Upper lobe of left lung (tissue), 6 donors: ENCODE measurements at regions not wholly inside any gene's neighbourhood (a gene's known extent, or its start where the extent isn't known, plus 50 kb on each side); places are given as distances from the start of the nearest gene placed in this dataset.

Experiments used
- ATAC-seq, 2 donors: fragments of 200-7000 bp; cut with Tn5 transposase; one replicate each; pipeline ENCODE4 v1.9.1; 2022; ENCODE audit warnings: mild to moderate bottlenecking in 2 of 2, moderate library complexity in 2 of 2; ENCODE audit not compliant: low FRiP score in 2 of 2
- DNase-seq, 2 donors: peaks; one replicate each; pipeline ENCODE4 v3.0.0-alpha.2; 2019 to 2020
- H3K27ac ChIP-seq, 4 donors: fragments of 200-600 bp; sonication (generic); one replicate each; pipeline ENCODE4 v1.5.1; 2016 to 2019
- H3K27me3 ChIP-seq, 4 donors: fragments of 200-600 bp; sonication (generic); one replicate each; pipeline ENCODE4 v1.5.1; 2017 to 2019
- H3K36me3 ChIP-seq, 4 donors: fragments of 200-600 bp; sonication (generic); one replicate each; pipeline ENCODE4 v1.5.1; 2016 to 2019
- H3K4me1 ChIP-seq, 4 donors: fragments of 200-600 bp; sonication (generic); one replicate each; pipeline ENCODE4 v1.5.1; 2018 to 2019
- H3K4me3 ChIP-seq, 4 donors: fragments of 200-600 bp; sonication (generic); one replicate each; pipeline ENCODE4 v1.5.1; 2017 to 2019; ENCODE audit warnings: mild to moderate bottlenecking in 2 of 4, moderate library complexity in 1 of 4
- H3K9me3 ChIP-seq, 4 donors: fragments of 200-600 bp; sonication (generic); one replicate each; pipeline ENCODE4 v1.5.1; 2018 to 2019
- EP300 ChIP-seq, 4 donors: sonication (generic); formaldehyde crosslinking; IDR thresholded peaks; one replicate each; pipeline ENCODE4 v1.5.1; 2017; ENCODE audit warnings: antibody characterized with exemption in 4 of 4, control low read depth in 2 of 4
- POLR2A ChIP-seq, 4 donors: fragments of 450-650 bp; IDR thresholded peaks; one replicate each; pipeline ENCODE4 v1.5.1; 2016 to 2017; ENCODE audit warnings: antibody characterized with exemption in 4 of 4, mild to moderate bottlenecking in 2 of 4
- POLR2AphosphoS5 ChIP-seq, 2 donors: sonication (generic); formaldehyde crosslinking; IDR thresholded peaks; one replicate each; pipeline ENCODE4 v1.5.1; 2017; ENCODE audit warnings: antibody characterized with exemption in 2 of 2
- WGBS, 2 donors: methylation state at CpG; one replicate each; pipeline ENCODE4 v1.1.5; 2017 to 2018; 5-methylcytosine and 5-hydroxymethylcytosine counted together
- TF ChIP-seq, protein P1 (sequence below), 6 experiments: fragments of 450-650 bp in 4 of 6; fragments of 200-600 bp in 2 of 6; sonication (generic) in 2 of 6; IDR thresholded peaks; one replicate each; pipeline ENCODE4 v1.5.1; 2016 to 2019; ENCODE audit warnings: antibody characterized with exemption in 6 of 6
- donor health status: DM: no; HTN: no; CAD: no; lungs with moderate emphysema.
- donor health status: DM: no; HTN: yes; CAD: no; lungs with severe emphysema.

DNA sequence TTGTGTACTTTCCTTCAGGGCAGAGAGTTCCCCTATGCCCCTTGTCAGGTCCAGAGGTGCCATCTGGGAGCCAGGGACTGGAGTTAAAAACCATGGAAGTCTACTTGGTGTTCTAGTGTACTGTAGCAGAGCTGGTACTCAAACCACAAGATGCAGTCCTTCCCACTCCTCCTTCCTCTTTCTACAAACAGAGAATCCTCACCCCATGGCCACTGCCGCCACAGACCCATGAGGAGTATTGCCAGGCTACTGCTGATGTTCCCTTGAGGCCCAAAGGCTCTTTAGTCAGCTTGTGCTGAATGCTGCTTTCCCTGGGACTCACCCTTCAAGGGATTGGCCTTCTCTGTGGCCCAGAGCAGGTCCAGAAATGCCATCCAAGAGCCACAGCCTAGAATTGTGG is 229.2 kb upstream of the ZPLD1 start:
- H3K4me3 ChIP-seq: no peak overlapping the region
- 81 to 88% methylated on average over 1 of the region's 1 CpG for WGBS, 2 donors
- ATAC-seq (peak; percentile 27 to 63), DNase-seq (peak in 1 of 2 donors; percentile 35)
- H3K36me3 ChIP-seq: no peaks in the 10 kb centered on the region
- H3K27ac ChIP-seq: peak overlapping the region in 2 of 4 donors; percentile 38 to 63
- peaks cover 3 to 14% (median 11%) of the 10 kb centered on the region in 4 donors for H3K4me1 ChIP-seq
- H3K9me3 ChIP-seq: no peaks in the 10 kb centered on the region
- no peaks in the 10 kb centered on the region for H3K27me3 ChIP-seq
- TF ChIP-seq EP300 (IDR thresholded peaks at IDR 0.05) (no peak), POLR2A (IDR thresholded peaks at IDR 0.05) (no peak), POLR2AphosphoS5 (IDR thresholded peaks at IDR 0.05) (no peak)
- TF ChIP-seq, protein P1, sequence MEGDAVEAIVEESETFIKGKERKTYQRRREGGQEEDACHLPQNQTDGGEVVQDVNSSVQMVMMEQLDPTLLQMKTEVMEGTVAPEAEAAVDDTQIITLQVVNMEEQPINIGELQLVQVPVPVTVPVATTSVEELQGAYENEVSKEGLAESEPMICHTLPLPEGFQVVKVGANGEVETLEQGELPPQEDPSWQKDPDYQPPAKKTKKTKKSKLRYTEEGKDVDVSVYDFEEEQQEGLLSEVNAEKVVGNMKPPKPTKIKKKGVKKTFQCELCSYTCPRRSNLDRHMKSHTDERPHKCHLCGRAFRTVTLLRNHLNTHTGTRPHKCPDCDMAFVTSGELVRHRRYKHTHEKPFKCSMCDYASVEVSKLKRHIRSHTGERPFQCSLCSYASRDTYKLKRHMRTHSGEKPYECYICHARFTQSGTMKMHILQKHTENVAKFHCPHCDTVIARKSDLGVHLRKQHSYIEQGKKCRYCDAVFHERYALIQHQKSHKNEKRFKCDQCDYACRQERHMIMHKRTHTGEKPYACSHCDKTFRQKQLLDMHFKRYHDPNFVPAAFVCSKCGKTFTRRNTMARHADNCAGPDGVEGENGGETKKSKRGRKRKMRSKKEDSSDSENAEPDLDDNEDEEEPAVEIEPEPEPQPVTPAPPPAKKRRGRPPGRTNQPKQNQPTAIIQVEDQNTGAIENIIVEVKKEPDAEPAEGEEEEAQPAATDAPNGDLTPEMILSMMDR (IDR thresholded peaks at IDR 0.05): no peak

DNA sequence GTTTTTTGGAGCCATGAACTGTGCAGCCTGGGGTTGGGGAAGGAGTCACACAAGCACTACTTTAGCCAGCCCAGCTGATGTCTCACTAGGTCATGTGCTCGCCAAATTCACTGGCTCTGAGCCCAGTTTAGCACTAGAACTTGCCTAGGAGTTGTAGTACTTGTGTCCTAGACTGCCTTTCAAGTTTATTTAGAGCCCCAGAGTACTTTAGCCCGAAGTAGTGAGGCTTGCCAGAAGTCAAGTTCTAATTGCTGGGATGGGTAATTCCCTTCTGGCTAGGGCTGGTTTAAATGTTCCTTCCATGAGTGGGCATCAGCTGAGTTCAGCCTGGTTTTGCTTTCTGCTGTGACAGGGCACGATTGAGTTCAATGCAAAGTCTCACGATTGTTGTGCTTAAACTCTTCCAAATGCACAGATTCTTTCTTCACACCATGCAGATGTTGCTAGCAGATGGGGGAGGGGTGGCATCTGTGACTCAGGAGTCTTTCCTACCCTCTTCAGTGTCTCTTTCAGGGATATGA is 228.2 kb upstream of the ZPLD1 start:
- DNase-seq: peak in 1 of 2 donors; percentile 93
- WGBS, 2 donors: 32 to 34% methylated on average over 3 to 4 of the region's 4 CpGs
- H3K27me3 ChIP-seq: no peaks in the 10 kb centered on the region
- no peak overlapping the region for H3K4me3 ChIP-seq
- ATAC-seq: peak; percentile 94
- TF ChIP-seq POLR2AphosphoS5 (IDR thresholded peaks at IDR 0.05) (peak; percentile 54 to 71), EP300 (IDR thresholded peaks at IDR 0.05) (peak in 2 of 4 donors; percentile 4 to 81), POLR2A (IDR thresholded peaks at IDR 0.05) (no peak)
- TF ChIP-seq, protein P1 (IDR thresholded peaks at IDR 0.05): no peak
- peaks cover 3 to 14% (median 11%) of the 10 kb centered on the region in 4 donors for H3K4me1 ChIP-seq
- H3K36me3 ChIP-seq: no peaks in the 10 kb centered on the region
- peak overlapping the region in 3 of 4 donors; percentile 47 to 63 (median 52) for H3K27ac ChIP-seq
- H3K9me3 ChIP-seq: no peaks in the 10 kb centered on the region

DNA sequence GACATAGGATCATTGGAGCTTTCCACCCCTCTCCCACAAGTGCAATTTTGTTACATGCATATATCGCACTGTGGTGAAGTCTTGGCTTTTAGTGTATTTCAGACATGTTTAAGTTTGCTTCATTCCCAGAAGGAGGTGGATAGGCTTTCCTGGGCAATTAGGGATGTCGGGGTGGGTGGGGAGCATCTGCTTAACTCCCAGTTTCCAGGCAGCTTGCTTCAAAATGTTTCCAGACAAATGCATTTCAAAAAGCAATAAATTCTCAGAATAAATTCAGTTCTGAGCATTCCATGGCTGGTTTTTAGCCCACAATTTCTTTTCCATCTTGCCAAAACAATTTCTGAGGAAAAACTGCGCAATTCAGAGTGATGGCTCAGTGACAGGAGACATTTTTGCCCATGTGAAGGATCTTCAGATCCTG is 227.7 kb upstream of the ZPLD1 start:
- no peaks in the 10 kb centered on the region for H3K27me3 ChIP-seq
- no peak overlapping the region for H3K4me3 ChIP-seq
- DNase-seq (no peak), ATAC-seq (peak in 1 of 2 donors; percentile 50)
- WGBS, 2 donors: 79 to 88% methylated on average over 3 of the region's 3 CpGs
- peak overlapping the region in 3 of 4 donors; percentile 47 to 63 (median 52) for H3K27ac ChIP-seq
- no peaks in the 10 kb centered on the region for H3K36me3 ChIP-seq
- H3K9me3 ChIP-seq: no peaks in the 10 kb centered on the region
- peaks cover 3 to 14% (median 11%) of the 10 kb centered on the region in 4 donors for H3K4me1 ChIP-seq
- TF ChIP-seq POLR2AphosphoS5 (IDR thresholded peaks at IDR 0.05) (no peak), POLR2A (IDR thresholded peaks at IDR 0.05) (no peak), EP300 (IDR thresholded peaks at IDR 0.05) (no peak)
- TF ChIP-seq, protein P1 (IDR thresholded peaks at IDR 0.05): no peak

DNA sequence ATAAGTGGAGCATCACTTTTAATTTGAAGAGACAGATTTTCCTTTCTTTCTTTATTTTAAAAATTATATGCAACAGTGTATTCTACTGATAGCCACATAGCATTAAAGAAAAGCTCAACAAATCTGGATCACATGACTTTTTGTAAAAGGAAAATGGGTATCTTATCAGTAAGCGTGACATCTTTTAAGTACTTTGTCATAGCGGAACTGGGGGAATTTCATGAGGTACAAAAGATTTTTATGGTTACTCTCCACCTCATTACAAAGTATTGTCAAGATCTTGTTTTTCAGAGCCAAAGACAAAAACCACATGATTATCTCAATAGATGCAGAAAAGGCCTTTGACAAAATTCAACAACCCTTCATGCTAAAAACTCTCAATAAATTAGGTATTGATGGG is 219.6 kb upstream of the ZPLD1 start:
- ATAC-seq: no peak
- H3K36me3 ChIP-seq: no peaks in the 10 kb centered on the region

More for the DNA sequence above, 219.6 kb upstream of the ZPLD1 start:
- H3K4me3 ChIP-seq: no peak overlapping the region
- H3K9me3 ChIP-seq: no peaks in the 10 kb centered on the region
- H3K27ac ChIP-seq: no peak overlapping the region
- no peaks in the 10 kb centered on the region for H3K4me1 ChIP-seq
- 93% methylated on average over 2 of the region's 2 CpGs for WGBS, 2 donors
- TF ChIP-seq EP300 (IDR thresholded peaks at IDR 0.05) (no peak), POLR2AphosphoS5 (IDR thresholded peaks at IDR 0.05) (no peak), POLR2A (IDR thresholded peaks at IDR 0.05) (no peak)
- TF ChIP-seq, protein P1 (IDR thresholded peaks at IDR 0.05): no peak
- no peak for DNase-seq
- no peaks in the 10 kb centered on the region for H3K27me3 ChIP-seq
